SIG-M5 (cell line): ENCODE measurements at regions not wholly inside any gene's neighbourhood (a gene's known extent, or its start where the extent isn't known, plus 50 kb on each side); places are given as distances from the start of the nearest gene placed in this dataset.

Experiments
- DNase-seq: peaks from one replicate; lab custom pipeline; 2025; lab: John Stamatoyannopoulos, UW

GRCh38 chr1:81574408-81574807, 226.3 kb upstream of the ADGRL2 start:
- no peak for DNase-seq

GRCh38 chr1:81573458-81573857, 227.3 kb upstream of the ADGRL2 start:
- no peak for DNase-seq

GRCh38 chr1:81571946-81572345, 228.8 kb upstream of the ADGRL2 start:
- DNase-seq = no peak

GRCh38 chr1:81569761-81570160, 231.0 kb upstream of the ADGRL2 start:
- DNase-seq = no peak

- no peak for DNase-seq
These were observed 237.1 kb upstream of the ADGRL2 start for GRCh38 chr1:81563632-81564031.

- DNase-seq = no peak
These were observed 237.8 kb upstream of the ADGRL2 start for GRCh38 chr1:81562934-81563333.

GRCh38 chr1:81560629-81561028, 240.1 kb upstream of the ADGRL2 start:
- no peak for DNase-seq

- no peak for DNase-seq
These were observed 240.9 kb upstream of the ADGRL2 start for GRCh38 chr1:81559662-81560350.

GRCh38 chr1:81558291-81559076, 242.2 kb upstream of the ADGRL2 start:
- DNase-seq = no peak

- DNase-seq = no peak
These were observed 243.8 kb upstream of the ADGRL2 start for GRCh38 chr1:81556968-81557367.

- DNase-seq = no peak
These were observed 246.2 kb upstream of the ADGRL2 start for GRCh38 chr1:81554534-81554933.

GRCh38 chr1:81554108-81554507, 246.6 kb upstream of the ADGRL2 start:
- DNase-seq = no peak

GRCh38 chr1:81553503-81553902, 247.2 kb upstream of the ADGRL2 start:
- DNase-seq = no peak

- no peak for DNase-seq
These were observed 248.8 kb upstream of the ADGRL2 start for GRCh38 chr1:81551946-81552345.

GRCh38 chr1:81550753-81551152, 250.0 kb upstream of the ADGRL2 start:
- no peak for DNase-seq

- DNase-seq = no peak
These were observed 251.1 kb upstream of the ADGRL2 start for GRCh38 chr1:81549588-81550127.

GRCh38 chr1:81548918-81549587, 251.7 kb upstream of the ADGRL2 start:
- no peak for DNase-seq

- no peak for DNase-seq
These were observed 252.8 kb upstream of the ADGRL2 start for GRCh38 chr1:81547912-81548303.

GRCh38 chr1:81547261-81547911, 253.3 kb upstream of the ADGRL2 start:
- no peak for DNase-seq

GRCh38 chr1:81545734-81546133, 255.0 kb upstream of the ADGRL2 start:
- DNase-seq = no peak

- no peak for DNase-seq
These were observed 257.0 kb upstream of the ADGRL2 start for GRCh38 chr1:81543764-81544163.

- no peak for DNase-seq
These were observed 258.5 kb upstream of the ADGRL2 start for GRCh38 chr1:81542196-81542595.
